ENCODE measurements at regions not wholly inside any gene's neighbourhood (a gene's known extent, or its start where the extent isn't known, plus 50 kb on each side); places are given as distances from the start of the nearest gene placed in this dataset.
A peak's percentile ranks its signal among the peaks of the same experiment; 100 is the strongest.

- 59% methylated on average over 3 of the region's 4 CpGs for WGBS
- Histone ChIP-seq H2BK5ac (ENCODE audit: low read depth, low read length, poor library complexity, severe bottlenecking) (no peak overlapping the region), H3K4me3 (ENCODE audit: insufficient read depth in 1 of 2, low read depth in 1 of 2, low read length in 2 of 2) (no peak overlapping the region), H4K8ac (ENCODE audit: low read length) (no peak overlapping the region), H2AK5ac (ENCODE audit: low read length, severe bottlenecking) (no peak overlapping the region), H2BK120ac (ENCODE audit: low read depth, low read length) (no peak overlapping the region), H3K9ac (ENCODE audit: low read length) (peak overlapping the region; percentile 76), H3K9me3 (ENCODE audit: control insufficient read depth, low read length) (no peaks in the 10 kb centered on the region), H3K4ac (ENCODE audit: low read depth in 1 of 2, low read length in 2 of 2) (no peak overlapping the region), H2BK12ac (ENCODE audit: low read length in 2 of 2) (no peak overlapping the region), H3K14ac (ENCODE audit: low read length in 2 of 2) (no peak overlapping the region), H3K27ac (ENCODE audit: low read length, poor library complexity, severe bottlenecking) (no peak overlapping the region), H3K36me3 (ENCODE audit: control insufficient read depth in 1 of 2, insufficient read depth in 2 of 2, low read depth in 1 of 2, low read length in 2 of 2) (no peaks in the 10 kb centered on the region), H3K4me2 (ENCODE audit: low read length, poor library complexity, severe bottlenecking) (no peak overlapping the region), H3K27me3 (ENCODE audit: control insufficient read depth in 1 of 2, insufficient read depth in 1 of 2, low read length in 2 of 2) (no peaks in the 10 kb centered on the region), H3K79me1 (replicated peaks; ENCODE audit: low read length, poor library complexity, severe bottlenecking) (no peaks in the 10 kb centered on the region), H2BK15ac (ENCODE audit: low read depth, poor library complexity, severe bottlenecking) (no peak overlapping the region), H2AFZ (ENCODE audit: low read depth, low read length) (no peak overlapping the region), H4K91ac (ENCODE audit: low read length) (no peak overlapping the region), H3K18ac (ENCODE audit: low read depth in 1 of 2, low read length in 2 of 2) (no peak overlapping the region), H3K4me1 (ENCODE audit: control insufficient read depth, insufficient read depth, low read depth, low read length) (no peaks in the 10 kb centered on the region), H3K23ac (ENCODE audit: low read length in 2 of 2) (no peak overlapping the region)
- no peak for DNase-seq
Observed at GRCh38 chr4:17112292-17112659, 213.8 kb upstream of the LDB2 start.

- no peak overlapping the region for H3K4ac ChIP-seq (ENCODE audit: low read depth in 1 of 2, low read length in 2 of 2)
- H3K79me1 ChIP-seq (replicated peaks; ENCODE audit: low read length, poor library complexity, severe bottlenecking), result no peaks in the 10 kb centered on the region
- H3K18ac ChIP-seq (ENCODE audit: low read depth in 1 of 2, low read length in 2 of 2), result no peak overlapping the region
- H3K9ac ChIP-seq (ENCODE audit: low read length), result peak overlapping the region; percentile 34
- no peak overlapping the region for H3K4me3 ChIP-seq (ENCODE audit: insufficient read depth in 1 of 2, low read depth in 1 of 2, low read length in 2 of 2)
- H2BK5ac ChIP-seq (ENCODE audit: low read depth, low read length, poor library complexity, severe bottlenecking), result no peak overlapping the region
- H2AK5ac ChIP-seq (ENCODE audit: low read length, severe bottlenecking), result no peak overlapping the region
- H2BK120ac ChIP-seq (ENCODE audit: low read depth, low read length), result no peak overlapping the region
- no peak overlapping the region for H2AFZ ChIP-seq (ENCODE audit: low read depth, low read length)
- H3K27me3 ChIP-seq (ENCODE audit: control insufficient read depth in 1 of 2, insufficient read depth in 1 of 2, low read length in 2 of 2), result no peaks in the 10 kb centered on the region
- no peak overlapping the region for H2BK15ac ChIP-seq (ENCODE audit: low read depth, poor library complexity, severe bottlenecking)
- H2BK12ac ChIP-seq (ENCODE audit: low read length in 2 of 2), result no peak overlapping the region
- no peak for DNase-seq
- H3K36me3 ChIP-seq (ENCODE audit: control insufficient read depth in 1 of 2, insufficient read depth in 2 of 2, low read depth in 1 of 2, low read length in 2 of 2), result no peaks in the 10 kb centered on the region
- H4K91ac ChIP-seq (ENCODE audit: low read length), result no peak overlapping the region
- H4K8ac ChIP-seq (ENCODE audit: low read length), result no peak overlapping the region
- H3K4me1 ChIP-seq (ENCODE audit: control insufficient read depth, insufficient read depth, low read depth, low read length), result no peaks in the 10 kb centered on the region
- no peak overlapping the region for H3K27ac ChIP-seq (ENCODE audit: low read length, poor library complexity, severe bottlenecking)
- H3K14ac ChIP-seq (ENCODE audit: low read length in 2 of 2), result no peak overlapping the region
- H3K4me2 ChIP-seq (ENCODE audit: low read length, poor library complexity, severe bottlenecking), result no peak overlapping the region
- H3K9me3 ChIP-seq (ENCODE audit: control insufficient read depth, low read length), result no peaks in the 10 kb centered on the region
- no peak overlapping the region for H3K23ac ChIP-seq (ENCODE audit: low read length in 2 of 2)
- WGBS, result 31% methylated on average over 2 of the region's 2 CpGs
Observed at GRCh38 chr4:17109126-17109525, 210.7 kb upstream of the LDB2 start.

- peak; percentile 57 for DNase-seq
- Histone ChIP-seq H2BK120ac (ENCODE audit: low read depth, low read length) (no peak overlapping the region), H2BK15ac (ENCODE audit: low read depth, poor library complexity, severe bottlenecking) (no peak overlapping the region), H3K9ac (ENCODE audit: low read length) (no peak overlapping the region), H3K4me1 (ENCODE audit: control insufficient read depth, insufficient read depth, low read depth, low read length) (no peaks in the 10 kb centered on the region), H3K36me3 (ENCODE audit: control insufficient read depth in 1 of 2, insufficient read depth in 2 of 2, low read depth in 1 of 2, low read length in 2 of 2) (no peaks in the 10 kb centered on the region), H3K79me1 (replicated peaks; ENCODE audit: low read length, poor library complexity, severe bottlenecking) (no peaks in the 10 kb centered on the region), H3K4me3 (ENCODE audit: insufficient read depth in 1 of 2, low read depth in 1 of 2, low read length in 2 of 2) (no peak overlapping the region), H3K9me3 (ENCODE audit: control insufficient read depth, low read length) (no peaks in the 10 kb centered on the region), H3K18ac (ENCODE audit: low read depth in 1 of 2, low read length in 2 of 2) (no peak overlapping the region), H2AFZ (ENCODE audit: low read depth, low read length) (no peak overlapping the region), H2BK5ac (ENCODE audit: low read depth, low read length, poor library complexity, severe bottlenecking) (no peak overlapping the region), H2AK5ac (ENCODE audit: low read length, severe bottlenecking) (no peak overlapping the region), H2BK12ac (ENCODE audit: low read length in 2 of 2) (no peak overlapping the region), H3K14ac (ENCODE audit: low read length in 2 of 2) (no peak overlapping the region), H3K27me3 (ENCODE audit: control insufficient read depth in 1 of 2, insufficient read depth in 1 of 2, low read length in 2 of 2) (no peaks in the 10 kb centered on the region), H4K8ac (ENCODE audit: low read length) (no peak overlapping the region), H3K4ac (ENCODE audit: low read depth in 1 of 2, low read length in 2 of 2) (no peak overlapping the region), H3K27ac (ENCODE audit: low read length, poor library complexity, severe bottlenecking) (no peak overlapping the region), H3K23ac (ENCODE audit: low read length in 2 of 2) (no peak overlapping the region), H4K91ac (ENCODE audit: low read length) (no peak overlapping the region), H3K4me2 (ENCODE audit: low read length, poor library complexity, severe bottlenecking) (no peak overlapping the region)
- WGBS, result no CpG with 5 or more reads among the region's 1 CpG
Observed at GRCh38 chr4:17103231-17103630, 204.8 kb upstream of the LDB2 start.

DNA sequence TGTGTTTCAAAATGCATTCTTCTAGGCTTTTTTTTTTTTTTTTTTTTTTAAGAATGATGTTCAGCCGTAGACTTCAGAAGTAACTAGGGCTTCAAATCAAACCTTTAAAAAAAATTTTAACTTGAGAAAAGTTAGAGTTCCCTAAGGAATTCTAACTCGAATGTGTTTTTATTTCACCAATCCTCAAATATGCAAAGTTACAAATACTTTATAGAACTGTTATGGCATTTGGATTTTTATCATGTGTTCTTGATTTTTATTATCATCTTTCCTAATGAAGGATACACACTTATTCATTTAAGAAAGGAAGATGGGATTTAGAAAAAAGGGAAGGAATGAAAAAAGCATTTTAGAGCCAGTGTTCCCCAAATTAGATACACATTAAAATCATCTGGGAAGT, 200.6 kb upstream of the LDB2 start:
- no peak overlapping the region for H2BK120ac ChIP-seq (ENCODE audit: low read depth, low read length)
- no peak overlapping the region for H4K91ac ChIP-seq (ENCODE audit: low read length)
- no peak overlapping the region for H3K9ac ChIP-seq (ENCODE audit: low read length)
- no CpG with 5 or more reads among the region's 2 CpGs for WGBS
- H3K18ac ChIP-seq (ENCODE audit: low read depth in 1 of 2, low read length in 2 of 2), result no peak overlapping the region
- no peaks in the 10 kb centered on the region for H3K9me3 ChIP-seq (ENCODE audit: control insufficient read depth, low read length)
- H2BK12ac ChIP-seq (ENCODE audit: low read length in 2 of 2), result no peak overlapping the region
- no peaks in the 10 kb centered on the region for H3K27me3 ChIP-seq (ENCODE audit: control insufficient read depth in 1 of 2, insufficient read depth in 1 of 2, low read length in 2 of 2)
- no peak overlapping the region for H4K8ac ChIP-seq (ENCODE audit: low read length)
- no peak overlapping the region for H2BK15ac ChIP-seq (ENCODE audit: low read depth, poor library complexity, severe bottlenecking)
- H2BK5ac ChIP-seq (ENCODE audit: low read depth, low read length, poor library complexity, severe bottlenecking), result no peak overlapping the region
- H3K4ac ChIP-seq (ENCODE audit: low read depth in 1 of 2, low read length in 2 of 2), result no peak overlapping the region
- H3K36me3 ChIP-seq (ENCODE audit: control insufficient read depth in 1 of 2, insufficient read depth in 2 of 2, low read depth in 1 of 2, low read length in 2 of 2), result no peaks in the 10 kb centered on the region
- DNase-seq, result no peak
- H2AFZ ChIP-seq (ENCODE audit: low read depth, low read length), result no peak overlapping the region
- H3K79me1 ChIP-seq (replicated peaks; ENCODE audit: low read length, poor library complexity, severe bottlenecking), result no peaks in the 10 kb centered on the region
- H3K23ac ChIP-seq (ENCODE audit: low read length in 2 of 2), result no peak overlapping the region
- no peak overlapping the region for H3K4me3 ChIP-seq (ENCODE audit: insufficient read depth in 1 of 2, low read depth in 1 of 2, low read length in 2 of 2)
- H2AK5ac ChIP-seq (ENCODE audit: low read length, severe bottlenecking), result no peak overlapping the region
- H3K27ac ChIP-seq (ENCODE audit: low read length, poor library complexity, severe bottlenecking), result no peak overlapping the region
- no peaks in the 10 kb centered on the region for H3K4me1 ChIP-seq (ENCODE audit: control insufficient read depth, insufficient read depth, low read depth, low read length)
- H3K4me2 ChIP-seq (ENCODE audit: low read length, poor library complexity, severe bottlenecking), result no peak overlapping the region
- H3K14ac ChIP-seq (ENCODE audit: low read length in 2 of 2), result no peak overlapping the region

All from mesenchymal stem cell (in vitro differentiated cells and primary cell).